ENCODE measurements at regions not wholly inside any gene's neighbourhood (a gene's known extent, or its start where the extent isn't known, plus 50 kb on each side); places are given as distances from the start of the nearest gene placed in this dataset.
"Not testable (repeated sequence)": the region's sequence is repeated elsewhere in the genome, so short reads cannot be mapped to it uniquely, and the experiment has no call there.

GRCh38 chr17:77794846-77795245 lies 163.7 kb upstream of the TNRC6C start:
- no peaks in the 10 kb centered on the region for H3K36me3 ChIP-seq
- H3K27me3 ChIP-seq: peaks cover 10% of the 10 kb centered on the region
- DNase-seq: no peak
- no peaks in the 10 kb centered on the region for H3K9me3 ChIP-seq (replicated peaks)
- no peaks in the 10 kb centered on the region for H3K4me1 ChIP-seq
- no peak overlapping the region for H3K4me3 ChIP-seq
- H3K27ac ChIP-seq: no peak overlapping the region

- peaks cover 10% of the 10 kb centered on the region for H3K27me3 ChIP-seq
- no peak for DNase-seq
- H3K9me3 ChIP-seq (replicated peaks): no peaks in the 10 kb centered on the region
- H3K4me3 ChIP-seq: no peak overlapping the region
- H3K36me3 ChIP-seq: no peaks in the 10 kb centered on the region
- no peaks in the 10 kb centered on the region for H3K4me1 ChIP-seq
- no peak overlapping the region for H3K27ac ChIP-seq
These were observed 162.8 kb upstream of the TNRC6C start for GRCh38 chr17:77795685-77796084.

- Histone ChIP-seq H3K4me3 (no peak overlapping the region), H3K9me3 (replicated peaks) (no peaks in the 10 kb centered on the region), H3K27ac (no peak overlapping the region), H3K36me3 (no peaks in the 10 kb centered on the region), H3K4me1 (no peaks in the 10 kb centered on the region), H3K27me3 (peaks cover 10% of the 10 kb centered on the region)
- DNase-seq: no peak
These were observed 162.2 kb upstream of the TNRC6C start for GRCh38 chr17:77796176-77796860.

- Histone ChIP-seq H3K4me1 (no peaks in the 10 kb centered on the region), H3K27me3 (peaks cover 16% of the 10 kb centered on the region), H3K36me3 (no peaks in the 10 kb centered on the region), H3K27ac (no peak overlapping the region), H3K9me3 (replicated peaks) (no peaks in the 10 kb centered on the region), H3K4me3 (no peak overlapping the region)
- no peak for DNase-seq
These were observed 160.5 kb upstream of the TNRC6C start for GRCh38 chr17:77798031-77798430.

GRCh38 chr17:77798481-77798880 lies 160.0 kb upstream of the TNRC6C start:
- DNase-seq: no peak
- Histone ChIP-seq H3K4me3 (no peak overlapping the region), H3K27ac (no peak overlapping the region), H3K9me3 (replicated peaks) (no peaks in the 10 kb centered on the region), H3K27me3 (peaks cover 21% of the 10 kb centered on the region), H3K36me3 (no peaks in the 10 kb centered on the region), H3K4me1 (no peaks in the 10 kb centered on the region)

GRCh38 chr17:77800816-77801215 lies 157.7 kb upstream of the TNRC6C start:
- Histone ChIP-seq H3K27me3 (peaks cover 24% of the 10 kb centered on the region), H3K4me1 (no peaks in the 10 kb centered on the region), H3K36me3 (no peaks in the 10 kb centered on the region), H3K9me3 (replicated peaks) (no peaks in the 10 kb centered on the region), H3K4me3 (no peak overlapping the region), H3K27ac (no peak overlapping the region)
- no peak for DNase-seq

GRCh38 chr17:77801545-77802332 lies 156.8 kb upstream of the TNRC6C start:
- no peak overlapping the region for H3K4me3 ChIP-seq
- no peaks in the 10 kb centered on the region for H3K36me3 ChIP-seq
- no peaks in the 10 kb centered on the region for H3K9me3 ChIP-seq (replicated peaks)
- H3K27ac ChIP-seq: no peak overlapping the region
- no peaks in the 10 kb centered on the region for H3K4me1 ChIP-seq
- peaks cover 19% of the 10 kb centered on the region for H3K27me3 ChIP-seq
- no peak for DNase-seq

GRCh38 chr17:77802333-77802615 lies 156.2 kb upstream of the TNRC6C start:
- H3K27ac ChIP-seq: no peak overlapping the region
- no peaks in the 10 kb centered on the region for H3K4me1 ChIP-seq
- no peak overlapping the region for H3K4me3 ChIP-seq
- DNase-seq: no peak
- peaks cover 17% of the 10 kb centered on the region for H3K27me3 ChIP-seq
- H3K9me3 ChIP-seq (replicated peaks): no peaks in the 10 kb centered on the region
- no peaks in the 10 kb centered on the region for H3K36me3 ChIP-seq

- H3K27me3 ChIP-seq: peaks cover 17% of the 10 kb centered on the region
- no peaks in the 10 kb centered on the region for H3K36me3 ChIP-seq
- no peak overlapping the region for H3K27ac ChIP-seq
- H3K4me3 ChIP-seq: no peak overlapping the region
- no peak for DNase-seq
- no peaks in the 10 kb centered on the region for H3K4me1 ChIP-seq
- no peaks in the 10 kb centered on the region for H3K9me3 ChIP-seq (replicated peaks)
These were observed 155.7 kb upstream of the TNRC6C start for GRCh38 chr17:77802811-77803220.

GRCh38 chr17:77803726-77804125 lies 154.8 kb upstream of the TNRC6C start:
- H3K27me3 ChIP-seq: peaks cover 14% of the 10 kb centered on the region
- no peak for DNase-seq

GRCh38 chr17:77804796-77805426 lies 153.6 kb upstream of the TNRC6C start:
- DNase-seq: no peak
- Histone ChIP-seq H3K27ac (no peak overlapping the region), H3K36me3 (no peaks in the 10 kb centered on the region), H3K4me1 (no peaks in the 10 kb centered on the region), H3K4me3 (no peak overlapping the region), H3K9me3 (replicated peaks) (no peaks in the 10 kb centered on the region), H3K27me3 (peaks cover 14% of the 10 kb centered on the region)

More at GRCh38 chr17:77803726-77804125, 154.8 kb upstream of the TNRC6C start:
- no peaks in the 10 kb centered on the region for H3K4me1 ChIP-seq
- H3K9me3 ChIP-seq (replicated peaks): no peaks in the 10 kb centered on the region
- H3K4me3 ChIP-seq: no peak overlapping the region
- H3K36me3 ChIP-seq: no peaks in the 10 kb centered on the region
- no peak overlapping the region for H3K27ac ChIP-seq

- not testable (repeated sequence) for H3K36me3 ChIP-seq; H3K4me1 ChIP-seq; H3K4me3 ChIP-seq; H3K9me3 ChIP-seq (replicated peaks); DNase-seq; H3K27ac ChIP-seq
- peaks cover 14% of the 10 kb centered on the region for H3K27me3 ChIP-seq
These were observed 152.5 kb upstream of the TNRC6C start for GRCh38 chr17:77805970-77806369.

- no peak for DNase-seq
- Histone ChIP-seq H3K36me3 (no peaks in the 10 kb centered on the region), H3K27me3 (peaks cover 10% of the 10 kb centered on the region), H3K4me3 (no peak overlapping the region), H3K4me1 (no peaks in the 10 kb centered on the region), H3K27ac (no peak overlapping the region), H3K9me3 (replicated peaks) (no peaks in the 10 kb centered on the region)
These were observed 151.3 kb upstream of the TNRC6C start for GRCh38 chr17:77807051-77807745.

- Histone ChIP-seq H3K9me3 (replicated peaks) (no peaks in the 10 kb centered on the region), H3K27me3 (peaks cover 9% of the 10 kb centered on the region), H3K4me3 (no peak overlapping the region), H3K4me1 (no peaks in the 10 kb centered on the region), H3K27ac (no peak overlapping the region), H3K36me3 (no peaks in the 10 kb centered on the region)
- DNase-seq: no peak
These were observed 150.6 kb upstream of the TNRC6C start for GRCh38 chr17:77807746-77808441.
